ENCODE measurements at regions not wholly inside any gene's neighbourhood (a gene's known extent, or its start where the extent isn't known, plus 50 kb on each side); places are given as distances from the start of the nearest gene placed in this dataset.

DNA sequence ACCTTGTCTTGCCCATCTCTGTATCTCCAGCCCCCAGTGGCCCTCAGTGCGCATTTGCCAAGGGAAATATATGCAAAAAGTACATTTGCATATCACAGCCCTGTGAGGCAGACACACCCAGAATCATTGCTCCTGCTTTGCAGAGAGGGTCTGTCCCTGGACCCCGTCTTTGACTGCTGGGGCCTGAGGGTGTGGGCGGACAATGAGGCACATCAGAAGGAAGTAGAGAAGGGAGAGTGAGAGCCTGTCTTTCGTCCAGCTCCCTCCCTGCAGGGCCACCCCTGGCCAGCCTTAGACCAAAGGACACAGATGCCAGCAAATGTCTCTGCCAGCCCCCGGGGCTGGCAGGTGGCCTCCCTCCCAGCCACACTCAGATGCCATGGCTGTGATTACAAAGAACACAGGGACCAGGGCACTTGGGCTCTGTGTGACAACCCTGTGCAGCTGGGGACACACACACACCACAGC is 516.2 kb upstream of the MYT1L start (continued):
- TF ChIP-seq, protein P1, sequence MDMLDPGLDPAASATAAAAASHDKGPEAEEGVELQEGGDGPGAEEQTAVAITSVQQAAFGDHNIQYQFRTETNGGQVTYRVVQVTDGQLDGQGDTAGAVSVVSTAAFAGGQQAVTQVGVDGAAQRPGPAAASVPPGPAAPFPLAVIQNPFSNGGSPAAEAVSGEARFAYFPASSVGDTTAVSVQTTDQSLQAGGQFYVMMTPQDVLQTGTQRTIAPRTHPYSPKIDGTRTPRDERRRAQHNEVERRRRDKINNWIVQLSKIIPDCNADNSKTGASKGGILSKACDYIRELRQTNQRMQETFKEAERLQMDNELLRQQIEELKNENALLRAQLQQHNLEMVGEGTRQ (IDR thresholded peaks at IDR 0.05; ENCODE audit: borderline replicate concordance, low read depth, low read length): no peak
- TF ChIP-seq, protein P2, sequence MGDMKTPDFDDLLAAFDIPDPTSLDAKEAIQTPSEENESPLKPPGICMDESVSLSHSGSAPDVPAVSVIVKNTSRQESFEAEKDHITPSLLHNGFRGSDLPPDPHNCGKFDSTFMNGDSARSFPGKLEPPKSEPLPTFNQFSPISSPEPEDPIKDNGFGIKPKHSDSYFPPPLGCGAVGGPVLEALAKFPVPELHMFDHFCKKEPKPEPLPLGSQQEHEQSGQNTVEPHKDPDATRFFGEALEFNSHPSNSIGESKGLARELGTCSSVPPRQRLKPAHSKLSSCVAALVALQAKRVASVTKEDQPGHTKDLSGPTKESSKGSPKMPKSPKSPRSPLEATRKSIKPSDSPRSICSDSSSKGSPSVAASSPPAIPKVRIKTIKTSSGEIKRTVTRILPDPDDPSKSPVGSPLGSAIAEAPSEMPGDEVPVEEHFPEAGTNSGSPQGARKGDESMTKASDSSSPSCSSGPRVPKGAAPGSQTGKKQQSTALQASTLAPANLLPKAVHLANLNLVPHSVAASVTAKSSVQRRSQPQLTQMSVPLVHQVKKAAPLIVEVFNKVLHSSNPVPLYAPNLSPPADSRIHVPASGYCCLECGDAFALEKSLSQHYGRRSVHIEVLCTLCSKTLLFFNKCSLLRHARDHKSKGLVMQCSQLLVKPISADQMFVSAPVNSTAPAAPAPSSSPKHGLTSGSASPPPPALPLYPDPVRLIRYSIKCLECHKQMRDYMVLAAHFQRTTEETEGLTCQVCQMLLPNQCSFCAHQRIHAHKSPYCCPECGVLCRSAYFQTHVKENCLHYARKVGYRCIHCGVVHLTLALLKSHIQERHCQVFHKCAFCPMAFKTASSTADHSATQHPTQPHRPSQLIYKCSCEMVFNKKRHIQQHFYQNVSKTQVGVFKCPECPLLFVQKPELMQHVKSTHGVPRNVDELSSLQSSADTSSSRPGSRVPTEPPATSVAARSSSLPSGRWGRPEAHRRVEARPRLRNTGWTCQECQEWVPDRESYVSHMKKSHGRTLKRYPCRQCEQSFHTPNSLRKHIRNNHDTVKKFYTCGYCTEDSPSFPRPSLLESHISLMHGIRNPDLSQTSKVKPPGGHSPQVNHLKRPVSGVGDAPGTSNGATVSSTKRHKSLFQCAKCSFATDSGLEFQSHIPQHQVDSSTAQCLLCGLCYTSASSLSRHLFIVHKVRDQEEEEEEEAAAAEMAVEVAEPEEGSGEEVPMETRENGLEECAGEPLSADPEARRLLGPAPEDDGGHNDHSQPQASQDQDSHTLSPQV (IDR thresholded peaks at IDR 0.05): no peak
- TF ChIP-seq IRF4 (IDR thresholded peaks at IDR 0.05; ENCODE audit: low read depth, low read length) (no peak), JUNB (IDR thresholded peaks at IDR 0.05) (no peak), SPI1 (IDR thresholded peaks at IDR 0.05; ENCODE audit: borderline replicate concordance, insufficient read depth, low read depth, low read length) (no peak)

DNA sequence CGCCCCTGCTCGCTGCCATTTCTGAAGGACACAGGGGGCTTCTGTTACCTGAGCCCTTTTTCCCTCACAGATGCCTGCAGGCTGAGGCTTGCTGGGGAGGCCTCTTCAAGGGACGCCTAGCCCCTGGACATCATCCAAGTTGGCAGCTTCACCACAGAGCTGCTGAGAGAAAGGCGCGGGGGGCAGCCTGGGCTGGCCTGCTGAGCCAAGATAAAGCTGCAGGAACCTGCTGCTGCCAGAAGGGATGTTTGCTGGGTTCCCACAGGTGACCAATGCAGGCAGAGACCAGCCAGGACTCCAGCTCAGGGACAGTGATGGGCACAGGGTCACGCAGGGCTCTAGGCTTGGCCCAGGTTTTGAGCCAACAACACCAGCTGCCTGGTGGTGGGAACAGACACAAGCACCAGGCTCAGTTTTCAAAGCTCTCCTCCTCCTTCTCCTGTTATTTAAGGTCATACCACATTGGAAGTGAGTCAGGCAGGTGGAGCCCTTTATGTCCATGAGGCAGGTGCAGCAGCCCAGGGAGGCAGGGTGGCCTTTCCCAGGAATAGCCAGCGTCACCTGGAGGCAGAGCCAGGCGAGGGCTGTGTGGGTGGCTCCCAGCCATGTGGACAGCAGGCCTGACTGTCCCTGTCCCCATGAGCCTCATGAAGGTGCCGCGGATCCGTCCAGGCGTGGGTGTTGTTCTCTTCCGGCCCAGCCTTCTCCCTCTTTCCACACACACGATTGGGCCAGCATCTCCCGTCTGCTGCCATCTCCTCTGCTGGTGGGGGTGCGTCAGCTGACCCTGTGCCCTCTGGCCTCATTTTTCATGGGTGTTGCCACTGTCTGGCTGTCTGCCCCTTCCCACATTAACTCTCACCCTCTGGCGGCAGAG is 515.5 kb upstream of the MYT1L start:
- DNase-seq (ENCODE audit: low read depth, low spot score) (no peak), ATAC-seq (no peak), FAIRE-seq (no peak)
- 52% methylated on average over 17 of the region's 17 CpGs for WGBS (ENCODE audit: insufficient coverage, insufficient replicate concordance, low lambda C conversion rate, missing lambda C conversion rate)
- no peak overlapping the region for H3K4me3 ChIP-seq
- H3K4me2 ChIP-seq (ENCODE audit: control insufficient read depth, insufficient read depth): no peak overlapping the region
- no peaks in the 10 kb centered on the region for H3K9me3 ChIP-seq (replicated peaks; ENCODE audit: control insufficient read depth, insufficient read depth, low read length)
- no TSS peak for BruUV-seq (replicated peaks)
- H3K36me3 ChIP-seq (ENCODE audit: control insufficient read depth in 2 of 2, insufficient read depth in 2 of 2, low read length in 1 of 2): no peaks in the 10 kb centered on the region; a peak in 1 of 4 replicates
- intact Hi-C loops (cut with micrococcal nuclease; ENCODE audit: unreplicated experiment): no loop called here
- in situ Hi-C loops (cut with MboI): no loop called here
- no peaks in the 10 kb centered on the region for H3K4me1 ChIP-seq (ENCODE audit: control insufficient read depth, insufficient read depth, low read length)
- no peak overlapping the region for H3K9ac ChIP-seq (ENCODE audit: control insufficient read depth, insufficient read depth, low read length)
- no peaks in the 10 kb centered on the region for H3K27me3 ChIP-seq (replicated peaks in 1 of 2; ENCODE audit: control insufficient read depth in 2 of 2, insufficient read depth in 2 of 2, low read length in 1 of 2)
- H3K27ac ChIP-seq (ENCODE audit: control insufficient read depth, insufficient read depth): no peak overlapping the region
- ChIA-PET POLR2A (no interaction called here), RAD21 (ENCODE audit: unreplicated experiment) (no interaction called here), SMC1A (ENCODE audit: uncharacterized antibody, unreplicated experiment) (no interaction called here), CTCF (no interaction called here)
- no peaks in the 10 kb centered on the region for H4K20me1 ChIP-seq (ENCODE audit: control insufficient read depth, insufficient read depth)
- no peaks in the 10 kb centered on the region for H3K79me2 ChIP-seq (ENCODE audit: control insufficient read depth, insufficient read depth, low read length)
- H2AFZ ChIP-seq (ENCODE audit: control insufficient read depth, low read depth, low read length): no peak overlapping the region
- TF ChIP-seq, protein P2 (IDR thresholded peaks at IDR 0.05): no peak
- TF ChIP-seq SRF (IDR thresholded peaks at IDR 0.05; ENCODE audit: low read depth in 2 of 2, low read length in 2 of 2) (no peak), TCF12 (IDR thresholded peaks at IDR 0.05; ENCODE audit: low read depth, low read length) (no peak), NRF1 (conservative IDR thresholded peaks at IDR 0.05; ENCODE audit: low read depth, low read length) (no peak), ETV6 (conservative IDR thresholded peaks at IDR 0.05 in 1 of 2, IDR thresholded peaks at IDR 0.05 in 1 of 2; ENCODE audit: borderline replicate concordance in 1 of 2, low read depth in 1 of 2) (no peak), NFIC (IDR thresholded peaks at IDR 0.05; ENCODE audit: low read depth, low read length) (no peak), CEBPB (IDR thresholded peaks at IDR 0.05; ENCODE audit: borderline replicate concordance in 1 of 2, low read depth in 2 of 2, low read length in 2 of 2) (no peak), FOS (IDR thresholded peaks at IDR 0.05; ENCODE audit: borderline replicate concordance, extremely low read depth, insufficient read length) (no peak)

Measured in GM12878 (cell line).